CD4-positive, alpha-beta T cell treated with Interleukin-10 for 1 hour (primary cell): ENCODE measurements at regions not wholly inside any gene's neighbourhood (a gene's known extent, or its start where the extent isn't known, plus 50 kb on each side); places are given as distances from the start of the nearest gene placed in this dataset.
"Not testable (repeated sequence)": the region's sequence is repeated elsewhere in the genome, so short reads cannot be mapped to it uniquely, and the experiment has no call there.

Experiments
- DNase-seq: peaks from one replicate; pipeline ENCODE4 v3.0.0-alpha.2; 2020

GRCh38 chr20:25862967-25863530 is 166.4 kb upstream of the ZNF337 start:
- DNase-seq, result peak; percentile 84

GRCh38 chr20:25860531-25861150 is 164.0 kb upstream of the ZNF337 start:
- no peak for DNase-seq

- peak; percentile 80 for DNase-seq
These were observed 163.2 kb upstream of the ZNF337 start for GRCh38 chr20:25859649-25860530.

GRCh38 chr20:25858495-25859425 is 162.1 kb upstream of the ZNF337 start:
- DNase-seq, result no peak

- not testable (repeated sequence) for DNase-seq
These were observed 160.6 kb upstream of the ZNF337 start for GRCh38 chr20:25857091-25857788.

GRCh38 chr20:25856256-25856884 is 159.7 kb upstream of the ZNF337 start:
- DNase-seq, result no peak

- DNase-seq, result not testable (repeated sequence)
These were observed 159.0 kb upstream of the ZNF337 start for GRCh38 chr20:25855451-25856156.

- not testable (repeated sequence) for DNase-seq
These were observed 158.0 kb upstream of the ZNF337 start for GRCh38 chr20:25854666-25855065.

GRCh38 chr20:25853718-25854388 is 157.2 kb upstream of the ZNF337 start:
- peak; percentile 86 for DNase-seq

GRCh38 chr20:25852968-25853717 is 156.5 kb upstream of the ZNF337 start:
- not testable (repeated sequence) for DNase-seq

- not testable (repeated sequence) for DNase-seq
These were observed 153.5 kb upstream of the ZNF337 start for GRCh38 chr20:25850133-25850532.

- DNase-seq, result no peak
These were observed 151.6 kb upstream of the ZNF337 start for GRCh38 chr20:25848222-25848621.

- DNase-seq, result not testable (repeated sequence)
These were observed 148.0 kb upstream of the ZNF337 start for GRCh38 chr20:25844640-25845039.

- not testable (repeated sequence) for DNase-seq
These were observed 116.9 kb upstream of the ZNF337 start for GRCh38 chr20:25813511-25813910.

GRCh38 chr20:25798174-25798993 is 101.7 kb upstream of the ZNF337 start:
- not testable (repeated sequence) for DNase-seq

GRCh38 chr20:25797062-25797461 is 100.4 kb upstream of the ZNF337 start:
- DNase-seq, result not testable (repeated sequence)

GRCh38 chr20:25777241-25777640 is 80.6 kb upstream of the ZNF337 start:
- DNase-seq, result not testable (repeated sequence)

GRCh38 chr20:25774711-25775110 is 78.1 kb upstream of the ZNF337 start:
- DNase-seq, result not testable (repeated sequence)
